GM19395 (cell line): ENCODE measurements at regions not wholly inside any gene's neighbourhood (a gene's known extent, or its start where the extent isn't known, plus 50 kb on each side); places are given as distances from the start of the nearest gene placed in this dataset.

Source experiments
- ATAC-seq: cut with Tn5 transposase; IDR thresholded peaks from one replicate; pipeline ENCODE4 v1.9.1; 2021; ENCODE audit warnings: mild to moderate bottlenecking, moderate library complexity; ENCODE audit not compliant: unreplicated experiment

DNA sequence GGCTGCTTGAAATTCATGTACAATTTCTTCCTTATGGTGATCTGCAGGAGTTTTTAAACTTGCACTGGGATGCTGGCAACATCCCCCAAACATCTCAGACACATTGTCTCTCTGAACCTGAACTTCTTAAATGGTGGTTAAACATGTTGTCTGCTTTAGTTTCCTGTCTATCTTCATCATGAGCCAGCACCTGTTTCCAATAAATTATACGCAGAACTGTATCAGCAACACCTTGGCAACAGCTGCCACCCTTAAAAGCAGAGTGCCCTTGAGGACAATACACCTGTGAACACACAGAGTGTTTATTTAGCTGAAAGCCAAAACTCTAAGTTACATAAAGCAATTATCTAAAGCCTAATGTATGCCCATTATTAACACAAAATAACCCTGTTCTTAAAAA, 242.9 kb downstream of the WNT5A start:
- no peak for ATAC-seq

DNA sequence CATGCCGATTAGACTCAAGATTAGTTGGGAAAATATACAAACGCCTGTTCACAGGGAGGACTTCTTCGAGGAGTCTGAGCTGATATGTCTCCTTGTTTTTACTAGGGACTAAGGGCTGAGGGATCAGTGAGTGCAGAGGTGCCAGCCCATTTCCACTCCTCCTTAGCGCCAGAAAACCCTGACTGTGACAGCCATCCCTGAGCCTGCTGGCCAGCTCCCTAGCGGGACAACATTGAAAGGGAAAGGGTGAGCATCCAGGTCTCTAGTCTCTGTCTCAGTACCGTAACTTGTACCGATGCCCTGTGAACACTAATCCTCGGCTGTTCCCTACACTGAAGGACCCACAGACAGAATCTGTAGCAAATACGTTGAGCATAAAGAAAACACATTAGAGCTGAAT, 243.4 kb downstream of the WNT5A start:
- ATAC-seq, result no peak

DNA sequence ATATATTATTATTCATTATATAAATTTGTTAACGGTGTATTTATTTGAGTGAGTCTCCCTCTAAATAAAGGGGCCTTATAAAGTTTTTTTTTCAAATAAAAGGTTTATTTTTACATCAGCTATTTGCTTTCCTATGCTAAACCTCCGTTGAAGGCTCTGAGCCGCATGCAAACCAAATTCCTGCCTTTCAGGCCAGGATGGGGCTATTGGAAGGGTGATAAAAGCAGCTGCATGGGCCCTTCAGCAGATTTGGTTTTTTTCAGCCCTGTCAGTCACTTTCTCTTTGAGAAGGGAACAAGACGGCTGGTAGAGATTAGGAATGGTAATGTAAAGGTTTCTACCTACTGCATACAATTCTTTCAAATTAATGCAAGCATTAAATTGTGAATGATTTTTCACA, 244.2 kb downstream of the WNT5A start:
- ATAC-seq, result no peak

DNA sequence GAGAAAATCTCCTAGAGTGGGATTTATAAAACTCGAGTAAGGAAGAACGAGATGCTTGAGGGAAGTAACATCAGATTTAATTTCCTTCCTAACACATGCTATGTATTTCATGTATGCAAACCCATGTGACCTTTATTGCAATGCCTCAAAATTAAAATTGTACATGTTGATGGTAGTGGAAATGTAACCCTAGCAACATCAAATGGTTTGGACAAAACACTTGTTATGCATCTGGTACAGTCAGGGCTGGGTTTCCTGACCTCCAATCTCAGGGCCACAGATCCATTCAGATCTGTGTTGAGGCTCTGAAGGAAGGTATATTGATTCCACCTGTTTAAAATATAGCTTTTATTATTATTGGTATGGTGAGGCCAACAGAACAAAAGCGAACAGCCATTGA, 246.0 kb downstream of the WNT5A start:
- ATAC-seq, result no peak

DNA sequence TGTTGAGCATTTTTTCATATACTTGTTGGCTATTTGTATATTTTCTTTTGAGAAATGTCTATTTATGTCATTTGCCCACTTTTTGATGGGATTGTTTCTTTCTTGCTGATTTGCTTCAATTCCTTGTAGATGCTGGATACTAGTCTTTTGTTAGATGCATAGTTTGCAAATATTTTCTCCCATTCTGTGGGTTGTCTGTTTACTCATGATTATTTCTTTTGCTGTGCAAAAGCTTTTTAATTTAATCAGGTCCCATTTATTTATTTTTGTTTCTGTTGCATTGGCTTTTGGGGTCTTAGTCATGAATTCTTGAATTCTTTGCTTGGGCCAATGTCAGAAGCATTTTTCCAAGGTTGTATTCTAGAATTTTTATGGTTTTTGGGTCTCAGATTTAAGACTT, 251.7 kb downstream of the WNT5A start:
- no peak for ATAC-seq

DNA sequence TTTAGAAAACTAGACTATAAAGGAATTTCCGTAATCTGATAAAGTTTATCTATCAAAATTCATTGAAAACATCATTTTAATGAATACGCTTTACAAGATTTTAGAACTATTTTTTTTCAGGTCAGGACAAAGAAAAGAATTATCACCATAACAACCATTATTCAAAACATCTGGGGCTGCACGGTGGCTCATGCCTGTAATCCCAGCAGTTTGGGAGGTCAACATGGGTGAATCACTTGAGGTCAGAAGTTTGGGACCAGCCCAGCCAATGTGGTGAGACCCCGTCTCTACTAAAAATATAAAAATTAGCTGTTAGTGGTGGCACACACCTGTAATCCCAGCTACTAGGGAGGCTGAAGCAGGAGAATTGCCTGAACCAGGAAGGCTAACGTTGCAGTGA, 260.4 kb downstream of the WNT5A start:
- no peak for ATAC-seq

DNA sequence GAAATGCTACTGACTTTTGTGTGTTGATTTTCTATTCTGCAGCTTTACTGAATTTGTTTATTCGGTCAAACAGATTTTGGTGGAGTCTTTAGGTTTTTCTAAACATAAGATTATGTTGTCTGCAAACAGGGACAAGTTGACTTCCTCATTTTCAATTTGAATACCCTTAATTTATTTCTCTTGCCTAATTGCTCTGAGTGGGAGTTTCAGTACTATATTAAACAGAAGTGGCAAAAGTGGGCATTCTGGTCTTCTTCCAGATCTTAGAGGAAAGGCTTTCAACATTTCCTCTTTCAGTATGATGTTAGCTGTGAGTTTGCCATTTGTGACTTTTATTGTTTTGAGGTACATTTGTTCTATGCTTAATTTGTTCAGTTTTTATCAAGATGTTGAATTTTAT, 268.5 kb downstream of the WNT5A start:
- no peak for ATAC-seq

DNA sequence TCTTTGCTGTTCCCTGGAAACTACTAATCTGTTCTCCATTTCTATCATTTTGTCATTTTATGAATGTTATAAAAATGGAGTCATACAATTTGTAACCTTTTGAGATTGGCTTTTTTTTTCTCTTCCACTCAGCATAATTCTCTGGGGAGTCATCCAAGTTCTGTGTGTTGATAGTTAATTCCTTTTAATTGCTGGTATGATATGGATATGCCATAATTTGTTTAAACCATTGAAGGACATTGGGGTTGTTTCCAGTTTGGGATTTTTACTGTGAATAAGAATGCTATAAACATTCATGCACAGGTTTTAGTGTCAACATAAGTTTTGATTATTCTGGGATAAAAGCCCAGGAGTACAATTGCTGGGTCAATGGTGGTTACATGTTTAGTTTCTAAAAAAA, 279.4 kb downstream of the WNT5A start:
- ATAC-seq, result no peak

DNA sequence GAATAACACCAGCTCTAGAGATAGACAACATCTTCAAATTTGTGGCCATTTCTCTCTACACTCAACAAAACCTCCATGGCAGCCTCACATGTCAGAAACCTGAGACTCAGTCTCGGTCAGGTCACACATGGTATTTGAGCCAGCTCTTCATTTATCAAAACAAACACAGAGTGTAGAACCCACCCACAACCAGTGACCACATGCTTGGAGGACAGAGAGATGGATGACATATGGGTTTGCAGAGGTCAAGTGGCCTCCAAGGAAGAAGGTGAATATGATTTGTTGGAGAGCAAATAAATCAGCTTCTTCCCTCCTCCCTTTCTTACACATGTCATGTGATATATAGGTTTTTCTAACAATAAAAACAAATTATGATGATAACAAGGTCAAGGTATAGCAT, 278.1 kb upstream of the LRTM1 start:
- ATAC-seq, result no peak

DNA sequence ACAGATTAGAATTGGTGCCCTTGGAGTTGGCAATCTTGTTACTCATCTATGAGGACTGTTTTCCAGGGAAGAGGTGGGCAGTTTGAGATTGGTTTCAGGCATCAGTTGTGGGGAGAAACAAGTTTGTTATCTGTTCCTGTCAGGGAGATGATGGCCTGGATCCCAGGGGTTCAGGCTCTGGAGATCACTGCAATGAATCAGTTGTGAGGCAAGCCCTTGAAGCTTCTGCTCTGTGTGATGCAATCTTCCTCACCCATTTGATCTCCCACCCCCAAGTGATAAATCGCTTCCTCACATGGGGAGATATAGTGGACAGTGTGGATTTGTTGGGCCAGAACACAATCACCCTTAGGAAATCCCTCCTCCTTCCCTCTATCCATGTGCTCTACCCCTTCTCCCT, 276.6 kb upstream of the LRTM1 start:
- ATAC-seq, result no peak

DNA sequence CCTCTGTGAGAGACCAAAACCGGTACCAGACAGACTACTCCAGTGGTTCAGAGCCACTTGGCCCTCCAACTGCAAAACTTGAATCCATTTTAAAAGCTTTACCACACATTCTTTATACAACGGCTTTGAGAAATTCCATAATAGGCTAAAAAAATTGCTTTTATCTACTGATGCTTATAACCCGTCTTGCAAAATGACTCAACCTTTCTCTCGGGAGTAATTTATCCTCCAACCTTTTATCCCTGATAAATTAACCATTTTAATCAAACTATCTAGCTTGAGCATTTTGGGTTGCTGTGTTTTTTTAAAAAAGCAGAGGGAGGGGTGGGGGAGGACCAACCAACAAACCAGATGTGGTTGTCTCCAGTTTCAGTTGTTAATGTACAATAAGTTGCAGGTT, 275.7 kb upstream of the LRTM1 start:
- no peak for ATAC-seq

DNA sequence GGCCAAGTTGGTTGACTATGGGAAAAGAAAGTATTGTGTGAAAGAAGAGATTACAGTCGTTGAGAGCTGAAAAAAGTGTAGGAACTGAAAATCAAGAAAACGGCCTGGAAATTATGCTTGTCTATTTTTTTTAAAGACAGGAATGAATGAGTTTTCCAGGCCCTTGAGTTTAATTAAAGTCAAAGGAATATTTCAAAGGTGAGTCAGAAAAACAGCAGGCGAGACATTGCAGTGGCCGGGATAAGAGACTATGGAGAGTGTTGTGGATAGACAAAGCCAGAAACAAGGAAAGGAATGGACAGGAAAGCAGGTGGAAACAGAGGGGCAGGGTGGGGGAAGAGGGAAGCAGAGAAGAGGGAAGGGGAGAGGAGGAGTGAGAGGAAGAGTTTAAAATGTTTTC, 275.1 kb upstream of the LRTM1 start:
- no peak for ATAC-seq

DNA sequence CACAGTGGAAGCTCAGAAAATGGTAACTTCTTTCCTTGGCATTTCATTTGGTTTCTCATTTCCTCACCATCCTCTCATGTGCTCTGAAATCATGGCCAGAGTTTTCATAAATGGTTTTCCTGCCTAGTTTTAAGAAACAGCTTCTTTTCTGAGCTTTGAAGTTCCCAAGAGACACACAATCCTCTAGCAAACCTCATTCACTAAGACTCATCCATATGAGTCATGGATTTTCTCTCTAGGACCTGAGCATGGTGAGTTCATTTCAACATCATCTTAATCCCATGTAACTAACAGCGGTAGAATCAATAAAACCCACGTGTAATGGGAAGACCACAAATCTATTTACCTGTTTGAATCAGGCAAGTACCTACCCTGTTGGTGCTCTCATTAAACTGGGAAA, 274.5 kb upstream of the LRTM1 start:
- no peak for ATAC-seq

DNA sequence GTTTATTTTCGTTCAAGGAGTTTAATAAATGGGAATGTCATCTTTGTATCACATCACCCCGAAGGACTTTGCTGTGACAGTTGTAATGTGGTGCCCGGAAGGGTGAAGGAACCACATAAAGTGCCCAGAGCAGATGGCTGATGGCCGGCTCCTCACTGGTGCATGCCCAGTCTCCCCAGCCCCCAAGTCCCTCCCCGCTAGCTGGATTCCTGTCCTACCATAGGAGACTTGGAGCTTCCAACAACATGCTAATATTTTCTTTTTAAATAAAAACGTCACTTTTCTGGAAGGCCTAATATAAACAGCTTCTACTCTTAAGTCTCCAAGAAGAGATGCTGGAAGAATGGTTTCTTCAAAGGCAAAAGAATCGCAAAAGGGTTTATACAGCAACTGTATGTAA, 273.9 kb upstream of the LRTM1 start:
- no peak for ATAC-seq

DNA sequence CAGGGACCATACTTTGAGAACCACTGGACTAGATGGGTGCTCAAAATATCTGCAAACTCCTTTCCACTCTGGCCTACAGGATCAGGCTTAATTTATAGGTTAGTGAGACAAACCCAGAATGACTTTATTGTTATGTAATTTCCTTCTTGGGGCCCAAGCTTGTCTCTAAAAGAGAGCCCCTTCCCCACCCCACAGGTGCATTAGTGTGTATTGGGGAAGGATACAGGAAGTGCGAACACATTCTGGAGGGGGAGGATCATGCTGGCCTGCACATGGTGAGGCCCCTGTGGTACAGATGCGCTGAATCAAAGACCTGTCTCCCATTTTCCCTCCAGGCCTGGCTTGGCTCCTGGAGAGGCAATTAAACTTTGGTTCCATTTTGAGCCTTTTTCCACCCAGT, 273.0 kb upstream of the LRTM1 start:
- ATAC-seq, result no peak

DNA sequence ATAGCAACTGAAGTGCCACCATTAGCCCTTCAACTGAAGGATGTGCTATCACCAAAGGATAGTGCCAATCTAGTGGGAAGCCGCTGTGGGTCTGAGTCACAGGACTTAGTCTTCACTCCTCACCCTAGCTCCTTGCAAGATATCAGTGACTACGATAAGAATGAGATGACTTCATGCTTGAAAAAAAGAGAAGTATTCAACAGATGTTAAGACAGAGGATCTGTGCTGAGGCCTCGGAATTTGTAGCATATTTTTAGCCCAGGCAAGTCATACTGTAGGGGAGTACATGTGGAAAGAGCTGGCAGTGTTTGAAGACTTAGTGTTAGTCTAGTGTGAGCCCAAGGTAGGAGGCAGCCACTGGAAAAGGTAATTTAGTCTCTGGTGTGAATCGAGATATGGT, 270.7 kb upstream of the LRTM1 start:
- no peak for ATAC-seq

DNA sequence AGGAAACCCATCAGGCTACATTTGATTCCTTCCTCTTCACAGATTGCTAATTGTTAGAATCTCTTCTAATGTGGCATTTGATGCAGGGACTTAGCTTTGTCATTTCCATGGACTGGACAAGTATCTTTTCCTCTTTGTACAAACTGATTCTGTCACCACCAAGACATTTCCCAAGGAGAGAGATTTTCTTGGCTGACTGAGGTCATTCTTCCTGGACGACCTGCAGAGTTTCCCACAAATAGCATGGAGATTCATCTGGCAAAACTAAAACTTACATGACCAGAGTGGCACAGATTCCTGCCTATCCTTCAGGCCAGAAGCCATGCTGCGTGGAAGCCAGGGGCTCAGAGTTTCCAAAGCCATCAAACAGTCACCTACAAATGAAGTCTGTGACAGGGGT, 269.2 kb upstream of the LRTM1 start:
- no peak for ATAC-seq

DNA sequence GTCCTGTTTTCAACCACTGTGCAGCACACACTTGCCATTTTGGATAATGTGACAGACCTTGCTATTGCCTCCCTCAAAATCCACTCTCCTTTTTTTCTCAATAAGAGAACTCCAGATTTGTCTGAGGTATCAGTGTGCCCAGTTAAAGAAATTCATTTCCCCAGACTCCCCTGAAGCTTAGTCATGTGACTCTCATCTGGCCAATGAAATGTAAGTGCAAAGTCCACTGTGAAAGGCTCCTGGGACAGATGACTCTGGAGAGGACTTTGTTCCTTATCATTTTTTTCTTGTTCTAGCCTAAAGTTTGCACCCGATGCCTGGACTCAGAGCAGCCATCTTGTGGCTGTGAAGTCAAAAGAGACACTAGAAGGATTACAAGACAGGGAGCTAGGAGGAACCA, 268.6 kb upstream of the LRTM1 start:
- no peak for ATAC-seq

DNA sequence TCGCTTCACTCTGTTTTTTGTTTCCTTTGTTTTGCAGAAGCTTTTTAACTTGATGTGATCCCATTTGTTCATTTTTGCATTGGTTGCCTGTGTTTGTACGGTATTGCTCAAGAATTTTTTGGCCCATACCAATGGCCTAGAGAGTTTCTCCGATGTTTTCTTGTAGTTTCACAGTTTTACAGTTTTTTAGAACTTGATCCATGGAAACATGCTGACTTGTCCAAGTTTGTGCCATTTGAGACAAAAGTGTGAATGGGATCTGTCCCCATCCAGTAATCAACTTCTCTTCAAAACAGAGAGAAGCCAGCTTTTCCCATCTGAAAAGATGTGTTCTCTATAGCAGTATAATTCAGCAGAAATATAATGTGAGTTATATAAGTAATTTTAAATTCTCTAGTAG, 266.5 kb upstream of the LRTM1 start:
- ATAC-seq, result no peak

DNA sequence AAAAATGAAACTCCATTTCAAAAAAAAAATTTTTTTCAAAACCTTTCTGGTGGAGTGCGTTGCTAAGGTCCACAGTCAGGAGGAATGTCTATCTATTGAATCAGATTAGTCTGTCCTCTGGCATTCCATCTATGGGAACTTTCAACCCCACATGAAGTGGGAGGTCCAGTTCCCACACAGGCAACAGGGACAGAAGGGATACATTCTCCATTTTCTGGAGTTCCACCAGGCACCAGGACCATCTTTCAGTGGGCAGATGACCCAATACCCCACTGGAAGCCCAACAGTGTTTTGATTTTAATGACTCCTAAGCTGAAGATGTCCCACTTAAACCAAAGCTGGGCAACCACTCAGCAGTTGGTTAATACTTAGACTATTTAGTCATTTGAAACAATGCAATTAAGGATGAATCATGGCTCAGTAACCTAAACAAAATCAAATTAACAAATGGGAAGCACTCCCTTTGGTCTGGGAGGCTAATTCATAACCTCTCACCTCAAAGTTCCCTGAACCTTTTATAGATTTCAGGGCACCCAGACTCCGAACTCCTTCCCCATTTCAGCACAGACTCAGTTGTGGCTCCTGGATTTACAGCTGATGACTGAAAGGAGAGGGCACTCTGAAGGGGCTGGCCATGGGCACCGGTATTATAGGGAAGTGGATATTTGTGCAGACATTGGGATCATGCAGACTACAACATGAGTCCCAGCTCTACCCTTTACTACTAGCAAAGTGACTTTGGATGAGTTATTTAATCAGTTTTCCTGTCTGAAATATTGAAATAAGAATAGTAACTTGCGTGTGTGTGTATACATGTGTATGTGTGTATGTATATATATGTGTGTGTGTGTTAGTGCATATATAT, 264.3 kb upstream of the LRTM1 start:
- ATAC-seq, result no peak

DNA sequence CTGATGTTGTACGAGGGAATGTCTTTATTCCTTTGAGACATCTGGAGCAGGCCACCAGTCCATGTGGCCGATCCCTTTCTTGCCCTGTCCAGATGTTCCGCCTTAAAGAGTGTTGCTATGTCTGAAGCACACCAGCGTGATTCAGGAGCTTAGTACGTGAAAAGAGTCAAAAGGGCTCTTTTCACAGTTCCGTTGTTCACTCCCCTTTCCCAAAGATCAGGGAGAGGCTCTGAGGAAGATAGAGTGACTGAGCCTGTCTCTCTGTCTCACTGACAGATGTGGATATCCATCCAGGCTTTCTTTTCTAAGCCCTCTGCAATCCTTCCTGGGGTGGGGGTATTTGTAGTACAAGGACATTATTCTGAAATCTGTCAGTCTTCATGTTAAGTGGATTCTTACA, 262.5 kb upstream of the LRTM1 start:
- no peak for ATAC-seq

DNA sequence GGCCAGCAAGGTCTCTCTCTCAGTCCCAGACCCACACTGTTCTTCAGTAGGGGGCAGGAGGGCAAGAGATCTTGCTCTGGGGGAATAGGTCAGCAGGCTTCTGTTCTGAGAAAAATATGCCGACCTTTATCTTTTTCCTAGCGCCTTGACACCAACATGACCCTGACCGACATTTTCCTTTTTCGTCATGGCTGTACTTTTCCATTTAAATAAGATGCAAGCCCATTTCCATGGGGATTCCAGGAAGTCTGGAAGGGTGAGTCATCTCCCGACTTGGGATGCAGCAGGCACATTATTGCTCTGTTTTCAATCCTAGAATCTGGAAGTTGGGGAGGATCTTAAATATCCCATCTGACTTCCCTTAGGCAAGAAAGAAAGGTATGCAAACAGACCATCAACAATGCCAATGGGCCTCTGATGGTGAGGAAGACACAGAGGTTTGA, 261.5 kb upstream of the LRTM1 start:
- no peak for ATAC-seq

DNA sequence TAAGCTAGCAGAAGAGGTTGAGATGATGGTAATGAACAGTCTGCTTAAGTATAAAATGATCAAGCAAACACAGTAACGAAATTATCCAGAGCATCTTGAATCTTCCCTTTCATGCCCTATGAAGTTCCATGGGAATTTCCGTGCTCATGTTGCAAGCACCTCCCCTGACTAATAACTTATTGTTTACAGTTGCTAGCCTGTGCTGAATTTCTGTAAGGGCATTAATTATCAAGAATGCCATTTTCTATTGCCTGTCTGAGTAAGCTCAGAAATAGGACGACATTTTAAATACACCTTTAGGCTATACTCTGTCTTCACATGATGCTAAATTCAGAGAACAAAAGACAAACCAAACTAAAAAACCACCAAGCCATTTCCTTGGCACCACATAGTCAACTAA, 257.5 kb upstream of the LRTM1 start:
- ATAC-seq, result no peak
